BLaER1 treated with 17β-estradiol and CSF1 and Interleukin-3, amounts not matched to agents 10 nM and 100 nM (cell line): ENCODE measurements at regions not wholly inside any gene's neighbourhood (a gene's known extent, or its start where the extent isn't known, plus 50 kb on each side); places are given as distances from the start of the nearest gene placed in this dataset.
"Not testable (repeated sequence)": the region's sequence is repeated elsewhere in the genome, so short reads cannot be mapped to it uniquely, and the experiment has no call there.

Experiments
- H3K27ac ChIP-seq, 11 experiments: shearing (Covaris generic); formaldehyde crosslinking; 2 replicates each; pipeline ENCODE4 v1.8.1; 2022
- H3K27me3 ChIP-seq, 11 experiments: shearing (Covaris generic); formaldehyde crosslinking; 2 replicates each; pipeline ENCODE4 v1.8.1; 2022
- H3K36me3 ChIP-seq, 11 experiments: shearing (Covaris generic); formaldehyde crosslinking; 2 replicates each; pipeline ENCODE4 v1.8.1; 2022
- H3K4me1 ChIP-seq, 10 experiments: shearing (Covaris generic); formaldehyde crosslinking; 2 replicates each; pipeline ENCODE4 v1.8.1; 2022
- H3K4me2 ChIP-seq, 11 experiments: shearing (Covaris generic); formaldehyde crosslinking; 2 replicates each; pipeline ENCODE4 v1.8.1; 2022
- H3K4me3 ChIP-seq, 10 experiments: shearing (Covaris generic); formaldehyde crosslinking; 2 replicates each; pipeline ENCODE4 v1.8.1; 2022
- H3K9ac ChIP-seq, 11 experiments: shearing (Covaris generic); formaldehyde crosslinking; 2 replicates each; pipeline ENCODE4 v1.8.1; 2022
- H3K9me3 ChIP-seq, 11 experiments: shearing (Covaris generic); formaldehyde crosslinking; replicated peaks in 1 of 11; 2 replicates each; pipeline ENCODE4 v1.8.1; 2022
- H4K20me1 ChIP-seq, 11 experiments: shearing (Covaris generic); formaldehyde crosslinking; 2 replicates each; pipeline ENCODE4 v1.8.1; 2022
- Cebpa-rat ChIP-seq, 11 experiments: shearing (Covaris generic); IDR thresholded peaks; 2 replicates each; pipeline ENCODE4 v1.8.1; 2022

GRCh38 chr17:5902181-5903140, 167.7 kb upstream of the WSCD1 start:
- no peak overlapping the region for H3K27ac ChIP-seq
- no peak overlapping the region for H3K4me3 ChIP-seq
- no peak overlapping the region for H3K9ac ChIP-seq
- no peak for TF ChIP-seq Cebpa-rat (IDR thresholded peaks at IDR 0.05)
- peaks cover 0 to 4% (median 0%) of the 10 kb centered on the region in 11 experiments; a peak in 1 of 22 replicates for H4K20me1 ChIP-seq
- H3K4me1 ChIP-seq = 0 out of 20 replicates have a peak, but pooled peaks cover 0 to 4% (median 0%) of the 10 kb centered on the region in 10 experiments
- no peaks in the 10 kb centered on the region for H3K27me3 ChIP-seq
- no peaks in the 10 kb centered on the region; a peak in 1 of 22 replicates for H3K36me3 ChIP-seq
- H3K4me2 ChIP-seq = no peak overlapping the region
- peaks cover 11 to 23% (median 19%) of the 10 kb centered on the region in 11 experiments; a peak in 20 of 22 replicates for H3K9me3 ChIP-seq

- Histone ChIP-seq H3K36me3 (no peaks in the 10 kb centered on the region), H4K20me1 (no peaks in the 10 kb centered on the region), H3K27me3 (no peaks in the 10 kb centered on the region), H3K4me1 (no peaks in the 10 kb centered on the region), H3K4me3 (no peak overlapping the region), H3K9me3 (no peaks in the 10 kb centered on the region; a peak in 1 of 22 replicates), H3K27ac (no peak overlapping the region), H3K9ac (no peak overlapping the region), H3K4me2 (no peak overlapping the region)
- no peak for TF ChIP-seq Cebpa-rat (IDR thresholded peaks at IDR 0.05)
Observed at GRCh38 chr17:5911919-5912318, 158.3 kb upstream of the WSCD1 start.

- Histone ChIP-seq H3K36me3 (no peaks in the 10 kb centered on the region), H3K4me3 (no peak overlapping the region), H3K4me2 (no peak overlapping the region), H3K4me1 (no peaks in the 10 kb centered on the region), H3K27ac (no peak overlapping the region), H4K20me1 (no peaks in the 10 kb centered on the region), H3K9me3 (no peaks in the 10 kb centered on the region; a peak in 1 of 22 replicates), H3K9ac (no peak overlapping the region), H3K27me3 (no peaks in the 10 kb centered on the region)
- TF ChIP-seq Cebpa-rat (IDR thresholded peaks at IDR 0.05) = no peak
Observed at GRCh38 chr17:5913032-5913531, 157.1 kb upstream of the WSCD1 start.

- H3K4me2 ChIP-seq = no peak overlapping the region
- no peaks in the 10 kb centered on the region; a peak in 1 of 22 replicates for H3K9me3 ChIP-seq
- H3K36me3 ChIP-seq = no peaks in the 10 kb centered on the region
- no peak overlapping the region for H3K4me3 ChIP-seq
- H3K9ac ChIP-seq = no peak overlapping the region
- H3K4me1 ChIP-seq = no peaks in the 10 kb centered on the region
- H3K27me3 ChIP-seq = no peaks in the 10 kb centered on the region
- H4K20me1 ChIP-seq = no peaks in the 10 kb centered on the region
- H3K27ac ChIP-seq = no peak overlapping the region
- no peak for TF ChIP-seq Cebpa-rat (IDR thresholded peaks at IDR 0.05)
Observed at GRCh38 chr17:5913641-5914040, 156.5 kb upstream of the WSCD1 start.

GRCh38 chr17:5915337-5915736, 154.8 kb upstream of the WSCD1 start:
- Histone ChIP-seq H3K27me3 (no peaks in the 10 kb centered on the region), H3K27ac (no peak overlapping the region), H3K4me2 (no peak overlapping the region), H3K4me1 (no peaks in the 10 kb centered on the region), H3K36me3 (no peaks in the 10 kb centered on the region), H3K4me3 (no peak overlapping the region), H4K20me1 (no peaks in the 10 kb centered on the region), H3K9me3 (no peaks in the 10 kb centered on the region), H3K9ac (no peak overlapping the region)
- no peak for TF ChIP-seq Cebpa-rat (IDR thresholded peaks at IDR 0.05)

GRCh38 chr17:5919089-5919488, 151.1 kb upstream of the WSCD1 start:
- Histone ChIP-seq H3K4me3 (no peak overlapping the region), H3K36me3 (no peaks in the 10 kb centered on the region), H3K4me2 (no peak overlapping the region), H3K9me3 (no peaks in the 10 kb centered on the region), H3K27ac (no peak overlapping the region), H3K27me3 (no peaks in the 10 kb centered on the region), H3K9ac (no peak overlapping the region), H3K4me1 (no peaks in the 10 kb centered on the region), H4K20me1 (no peaks in the 10 kb centered on the region)
- TF ChIP-seq Cebpa-rat (IDR thresholded peaks at IDR 0.05) = no peak

- H3K9ac ChIP-seq = no peak overlapping the region
- no peak overlapping the region for H3K4me2 ChIP-seq
- no peaks in the 10 kb centered on the region for H3K4me1 ChIP-seq
- H4K20me1 ChIP-seq = no peaks in the 10 kb centered on the region
- H3K9me3 ChIP-seq = no peaks in the 10 kb centered on the region
- no peaks in the 10 kb centered on the region for H3K36me3 ChIP-seq
- no peaks in the 10 kb centered on the region for H3K27me3 ChIP-seq
- no peak overlapping the region for H3K4me3 ChIP-seq
- no peak for TF ChIP-seq Cebpa-rat (IDR thresholded peaks at IDR 0.05)
- H3K27ac ChIP-seq = no peak overlapping the region
Observed at GRCh38 chr17:5921512-5922282, 148.5 kb upstream of the WSCD1 start.

GRCh38 chr17:5922476-5922875, 147.7 kb upstream of the WSCD1 start:
- H3K27ac ChIP-seq = no peak overlapping the region
- no peak for TF ChIP-seq Cebpa-rat (IDR thresholded peaks at IDR 0.05)
- no peak overlapping the region for H3K4me3 ChIP-seq
- H3K4me2 ChIP-seq = no peak overlapping the region
- H3K4me1 ChIP-seq = peaks cover 0 to 1% (median 0%) of the 10 kb centered on the region in 10 experiments; a peak in 2 of 20 replicates
- H3K27me3 ChIP-seq = no peaks in the 10 kb centered on the region
- no peaks in the 10 kb centered on the region for H3K9me3 ChIP-seq
- H4K20me1 ChIP-seq = no peaks in the 10 kb centered on the region
- no peak overlapping the region for H3K9ac ChIP-seq
- no peaks in the 10 kb centered on the region for H3K36me3 ChIP-seq

- Histone ChIP-seq H3K27me3 (no peaks in the 10 kb centered on the region), H3K36me3 (no peaks in the 10 kb centered on the region), H3K4me3 (no peak overlapping the region), H3K9ac (no peak overlapping the region), H3K4me2 (no peak overlapping the region), H3K4me1 (peaks cover 0 to 6% (median 0%) of the 10 kb centered on the region in 10 experiments; a peak in 4 of 20 replicates), H4K20me1 (no peaks in the 10 kb centered on the region), H3K9me3 (peaks cover 0 to 6% (median 0%) of the 10 kb centered on the region in 11 experiments; a peak in 3 of 22 replicates), H3K27ac (no peak overlapping the region)
- no peak for TF ChIP-seq Cebpa-rat (IDR thresholded peaks at IDR 0.05)
Observed at GRCh38 chr17:5929721-5930120, 140.5 kb upstream of the WSCD1 start.

- not testable (repeated sequence) for H3K4me1 ChIP-seq, H4K20me1 ChIP-seq, H3K27me3 ChIP-seq
Observed at GRCh38 chr17:5930555-5930954, 139.6 kb upstream of the WSCD1 start.

More at GRCh38 chr17:5930555-5930954, 139.6 kb upstream of the WSCD1 start:
- not testable (repeated sequence) for H3K9ac ChIP-seq, H3K4me3 ChIP-seq, H3K36me3 ChIP-seq, H3K9me3 ChIP-seq, H3K4me2 ChIP-seq, H3K27ac ChIP-seq
